Spleen (tissue), 7 donors: ENCODE measurements at regions not wholly inside any gene's neighbourhood (a gene's known extent, or its start where the extent isn't known, plus 50 kb on each side); places are given as distances from the start of the nearest gene placed in this dataset.

Experiments
- POLR2A ChIP-seq, 3 donors: fragments of 450-650 bp; IDR thresholded peaks; one replicate each; pipeline ENCODE4 v1.5.1; 2017; ENCODE audit warnings: antibody characterized with exemption in 3 of 3, mild to moderate bottlenecking in 1 of 3
- POLR2AphosphoS5 ChIP-seq, 3 donors: sonication (generic); formaldehyde crosslinking; IDR thresholded peaks; one replicate each; pipeline ENCODE4 v1.5.1; 2017; ENCODE audit warnings: antibody characterized with exemption in 3 of 3
- TF ChIP-seq, protein P1 (sequence below), 11 experiments: fragments of 200-600 bp in 7 of 11; fragments of 450-650 bp in 4 of 11; sonication (generic) in 4 of 11; IDR thresholded peaks in 8 of 11; conservative IDR thresholded peaks in 3 of 11; 1 replicate in 7 of 11; 2 replicates in 4 of 11; pipeline versions ENCODE4 v1.4.0 to v1.8.0; 2016 to 2021; ENCODE audit warnings: antibody characterized with exemption in 11 of 11, inconsistent platforms in 4 of 11, mild to moderate bottlenecking in 1 of 11
- donor health status: DM: no; HTN: no; CAD: no; lungs with moderate emphysema.
- donor health status: DM: no; HTN: no; CAD: no.
- donor health status: DM: no; HTN: no; CAD: no.

DNA sequence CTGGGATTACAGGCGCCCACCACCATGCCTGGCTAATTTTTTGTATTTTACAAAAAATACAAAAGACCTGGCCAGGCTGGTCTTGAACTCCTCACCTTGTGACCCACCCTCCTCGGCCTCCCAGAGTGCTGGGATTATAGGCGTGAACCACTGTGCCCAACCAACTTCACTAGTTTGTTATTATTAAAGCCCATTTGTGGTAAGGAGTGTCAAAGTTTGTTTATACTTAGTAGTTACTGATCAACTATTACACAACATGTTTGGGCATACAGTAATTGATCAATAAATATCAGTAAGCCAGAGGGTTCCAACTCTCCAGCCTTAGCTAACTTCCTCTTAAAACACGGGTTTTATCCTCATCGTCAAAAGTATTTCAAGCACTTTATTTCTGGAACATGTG lies 67.5 kb upstream of the ZNG1B start:
- TF ChIP-seq, protein P1, sequence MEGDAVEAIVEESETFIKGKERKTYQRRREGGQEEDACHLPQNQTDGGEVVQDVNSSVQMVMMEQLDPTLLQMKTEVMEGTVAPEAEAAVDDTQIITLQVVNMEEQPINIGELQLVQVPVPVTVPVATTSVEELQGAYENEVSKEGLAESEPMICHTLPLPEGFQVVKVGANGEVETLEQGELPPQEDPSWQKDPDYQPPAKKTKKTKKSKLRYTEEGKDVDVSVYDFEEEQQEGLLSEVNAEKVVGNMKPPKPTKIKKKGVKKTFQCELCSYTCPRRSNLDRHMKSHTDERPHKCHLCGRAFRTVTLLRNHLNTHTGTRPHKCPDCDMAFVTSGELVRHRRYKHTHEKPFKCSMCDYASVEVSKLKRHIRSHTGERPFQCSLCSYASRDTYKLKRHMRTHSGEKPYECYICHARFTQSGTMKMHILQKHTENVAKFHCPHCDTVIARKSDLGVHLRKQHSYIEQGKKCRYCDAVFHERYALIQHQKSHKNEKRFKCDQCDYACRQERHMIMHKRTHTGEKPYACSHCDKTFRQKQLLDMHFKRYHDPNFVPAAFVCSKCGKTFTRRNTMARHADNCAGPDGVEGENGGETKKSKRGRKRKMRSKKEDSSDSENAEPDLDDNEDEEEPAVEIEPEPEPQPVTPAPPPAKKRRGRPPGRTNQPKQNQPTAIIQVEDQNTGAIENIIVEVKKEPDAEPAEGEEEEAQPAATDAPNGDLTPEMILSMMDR (IDR thresholded peaks at IDR 0.05 in 8 of 11, conservative IDR thresholded peaks at IDR 0.05 in 3 of 11) = no peak
- no peak for TF ChIP-seq POLR2A (IDR thresholded peaks at IDR 0.05)
- TF ChIP-seq POLR2AphosphoS5 (IDR thresholded peaks at IDR 0.05) = no peak
